HG02840 (cell line): ENCODE measurements at regions not wholly inside any gene's neighbourhood (a gene's known extent, or its start where the extent isn't known, plus 50 kb on each side); places are given as distances from the start of the nearest gene placed in this dataset.
"Not testable (repeated sequence)": the region's sequence is repeated elsewhere in the genome, so short reads cannot be mapped to it uniquely, and the experiment has no call there.

Source experiments
- ATAC-seq: cut with Tn5 transposase; IDR thresholded peaks from one replicate; pipeline ENCODE4 v1.9.1; 2021; ENCODE audit warnings: mild to moderate bottlenecking, moderate library complexity, moderate number of reproducible peaks; ENCODE audit not compliant: unreplicated experiment, low FRiP score

DNA sequence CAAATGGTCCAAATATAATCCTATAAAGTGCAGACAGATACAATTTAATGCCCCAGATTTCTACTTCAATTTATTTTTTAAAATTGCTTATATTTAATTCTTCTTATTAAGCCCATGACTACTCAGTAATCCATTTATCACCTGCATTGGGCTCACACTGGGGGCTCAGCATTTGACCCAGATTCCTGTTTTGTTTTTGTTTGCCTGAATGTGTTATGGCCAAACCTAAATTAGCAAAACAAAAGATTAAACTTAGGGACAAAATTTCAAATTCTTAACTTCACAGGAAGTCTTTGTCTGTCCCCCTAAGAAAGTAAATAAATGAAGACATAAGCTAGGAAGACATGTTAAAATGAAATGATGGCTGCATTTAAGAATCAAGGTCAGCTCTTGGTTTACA is 322.3 kb downstream of the RMST start:
- no peak for ATAC-seq

DNA sequence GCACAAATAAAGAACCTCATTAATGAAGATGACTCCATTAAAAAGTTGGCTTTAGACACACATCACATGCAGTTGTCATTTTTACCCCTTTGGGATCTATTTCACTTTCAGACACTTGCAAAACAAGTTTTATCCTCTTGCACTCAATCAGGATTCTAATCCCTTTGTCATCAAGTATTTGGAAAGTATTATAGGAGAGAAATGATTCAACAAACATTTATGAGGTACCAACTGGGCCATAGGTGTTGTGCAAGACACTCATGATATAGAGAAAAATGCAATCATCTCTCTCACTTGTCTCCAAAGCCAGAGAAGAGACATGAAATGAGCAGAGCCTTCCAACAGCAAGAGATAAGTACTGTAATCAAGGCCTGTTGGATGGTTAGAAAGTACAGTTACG is 327.7 kb downstream of the RMST start:
- no peak for ATAC-seq

- ATAC-seq, result no peak
Observed at GRCh38 chr12:97797473-97797872, 334.9 kb downstream of the RMST start.

GRCh38 chr12:97800561-97800960 is 338.0 kb downstream of the RMST start:
- no peak for ATAC-seq

GRCh38 chr12:97801471-97802059 is 339.0 kb downstream of the RMST start:
- ATAC-seq, result no peak

- ATAC-seq, result no peak
Observed at GRCh38 chr12:97805146-97805545, 342.5 kb downstream of the RMST start.

DNA sequence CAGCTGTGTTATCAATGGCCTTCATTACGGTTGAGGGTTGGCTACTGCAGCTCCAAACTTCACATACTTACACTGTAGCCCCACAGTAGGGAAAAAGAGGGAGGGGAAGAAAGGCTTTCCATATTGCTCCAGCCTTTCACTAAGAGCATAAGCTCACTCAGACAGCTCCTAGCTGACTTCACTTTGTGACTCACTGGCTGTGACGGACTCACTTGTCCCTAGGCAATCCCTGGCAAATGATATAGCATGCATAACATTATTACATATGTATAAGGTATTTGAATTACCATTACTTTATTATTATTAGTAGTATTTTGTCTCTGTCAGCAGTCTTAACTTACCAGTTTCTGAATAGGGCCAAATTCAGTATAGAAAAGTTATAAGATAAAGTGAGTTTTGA is 350.7 kb downstream of the RMST start:
- no peak for ATAC-seq

DNA sequence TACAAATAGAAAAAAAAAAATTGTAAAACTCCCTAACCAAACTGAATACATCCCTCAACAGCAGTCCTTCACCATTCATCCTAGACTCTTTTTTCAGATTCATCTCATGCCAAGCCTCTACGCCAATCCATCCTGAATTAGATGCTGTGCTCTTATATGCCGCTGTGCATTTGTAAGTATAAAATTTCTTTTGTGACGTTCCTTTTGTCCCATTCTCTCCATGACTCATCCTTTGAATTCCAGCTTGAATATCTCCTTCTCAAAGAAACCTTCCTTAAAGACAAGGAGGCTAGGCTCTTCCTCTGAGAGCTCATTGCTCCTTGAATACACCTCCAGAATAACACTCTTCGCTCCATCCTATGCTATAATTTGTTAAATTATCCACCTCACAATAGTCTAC is 359.2 kb downstream of the RMST start:
- ATAC-seq, result no peak

DNA sequence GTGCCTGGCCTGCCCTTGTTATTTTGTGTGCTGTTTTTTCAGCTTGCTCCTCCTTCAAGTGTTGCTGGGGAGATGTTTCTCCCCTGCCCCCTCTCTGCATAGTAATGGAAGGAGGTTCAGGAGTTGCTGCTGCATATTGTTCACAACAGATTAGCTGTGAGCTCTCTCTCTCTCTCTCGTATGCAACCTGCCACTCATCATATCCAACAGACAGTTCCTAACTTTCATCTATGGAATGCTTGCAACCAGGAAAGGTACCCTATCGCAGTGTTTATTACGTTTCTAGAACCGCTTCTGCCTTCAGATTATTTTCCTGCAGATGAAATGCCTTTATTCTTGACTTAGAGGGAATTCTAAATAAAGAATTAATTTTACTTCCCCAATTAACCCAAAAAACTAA is 372.9 kb downstream of the RMST start:
- ATAC-seq, result no peak

- ATAC-seq, result no peak
Observed at GRCh38 chr12:97837401-97837800, 374.8 kb downstream of the RMST start.

DNA sequence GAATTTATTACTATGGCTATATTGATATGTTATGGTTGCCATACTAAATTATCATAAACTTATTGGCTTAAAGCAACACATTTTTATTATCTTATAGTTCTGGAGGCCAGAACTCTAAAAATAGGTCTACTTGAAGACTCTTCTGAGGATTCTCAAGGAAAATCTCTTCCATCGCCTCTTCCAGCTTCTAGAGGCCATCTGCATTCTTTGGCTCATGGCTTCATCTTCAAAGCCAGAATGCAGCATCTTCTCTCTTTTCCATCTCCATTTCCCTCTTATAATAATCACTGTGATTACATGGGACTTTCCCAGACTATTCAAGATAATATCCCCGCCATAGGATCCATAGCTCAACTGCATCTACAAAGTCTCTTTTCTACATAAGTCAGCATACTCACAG is 385.4 kb downstream of the RMST start:
- no peak for ATAC-seq

- ATAC-seq, result no peak
Observed at GRCh38 chr12:97854477-97854876, 391.9 kb downstream of the RMST start.

- no peak for ATAC-seq
Observed at GRCh38 chr12:97862072-97862471, 399.5 kb downstream of the RMST start.

DNA sequence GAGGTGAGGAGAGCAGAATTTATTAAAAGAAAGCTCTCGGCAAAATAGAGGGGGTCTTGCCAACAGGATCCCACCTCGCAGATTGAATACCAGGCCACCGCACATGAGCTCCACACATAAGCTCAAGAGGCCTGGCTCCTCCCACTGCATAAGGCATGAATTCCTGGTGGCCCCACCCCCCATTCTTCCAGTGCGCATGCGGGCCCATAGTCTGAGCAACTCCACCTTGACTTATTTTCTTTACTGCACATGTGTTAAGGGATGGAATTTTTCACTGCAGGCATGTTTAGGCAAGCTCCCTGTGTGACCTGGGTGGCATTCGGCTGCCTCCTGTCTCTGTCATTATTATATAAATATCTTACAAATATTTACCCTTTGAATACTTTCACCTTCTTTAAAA is 412.5 kb downstream of the RMST start:
- no peak for ATAC-seq

- ATAC-seq, result no peak
Observed at GRCh38 chr12:97876780-97877179, 414.2 kb downstream of the RMST start.

GRCh38 chr12:97877404-97877803 is 414.8 kb downstream of the RMST start:
- no peak for ATAC-seq

DNA sequence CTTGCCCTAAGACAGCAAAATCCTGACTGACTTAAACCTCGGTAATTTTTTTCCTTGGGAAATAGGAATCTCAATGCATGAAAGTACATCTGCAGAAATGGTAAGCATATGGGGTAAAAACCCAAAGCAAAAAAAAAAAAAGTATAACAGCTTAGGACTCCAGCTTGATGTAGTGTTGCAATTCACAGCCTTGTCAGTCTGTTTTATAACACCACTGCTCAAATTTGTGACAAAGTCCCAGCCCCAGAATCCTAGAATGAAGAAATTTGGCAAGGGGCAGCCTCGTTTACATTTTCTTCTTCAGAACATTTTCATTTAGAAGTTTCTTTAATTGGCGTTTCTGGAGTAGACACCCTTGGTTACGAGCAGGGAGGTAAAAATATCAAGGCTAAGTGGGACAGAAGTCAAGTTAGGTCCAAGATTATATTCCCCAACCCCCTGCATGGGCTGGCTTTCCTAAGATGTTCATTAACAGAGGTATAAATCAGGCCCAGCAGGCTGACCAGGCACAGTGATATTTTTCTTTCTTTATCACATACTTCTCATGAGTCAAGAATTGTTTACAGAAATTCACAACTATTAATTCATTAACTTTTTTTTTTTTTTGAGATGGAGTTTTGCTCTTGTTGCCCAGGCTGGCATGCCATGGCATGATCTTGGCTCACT is 424.0 kb downstream of the RMST start:
- no peak for ATAC-seq

DNA sequence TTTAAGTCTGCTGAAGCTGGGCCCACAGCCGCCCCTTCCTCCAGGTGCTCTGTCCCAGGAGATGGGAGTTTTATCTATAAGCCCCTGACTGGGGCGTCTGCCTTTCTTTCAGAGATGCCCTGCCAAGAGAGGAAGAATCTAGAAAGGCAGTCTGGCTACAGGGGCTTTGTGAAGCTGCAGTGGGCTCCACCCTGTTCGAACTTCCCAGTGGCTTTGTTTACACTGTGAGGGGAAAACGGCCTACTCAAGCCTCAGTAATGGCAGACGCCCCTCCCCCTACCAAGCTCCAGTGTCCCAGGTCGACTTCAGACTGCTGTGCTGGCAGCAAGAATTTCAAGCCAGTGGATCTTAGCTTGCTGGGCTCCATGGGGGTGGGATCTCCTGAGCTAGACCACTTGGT is 435.3 kb downstream of the RMST start:
- ATAC-seq, result not testable (repeated sequence)

GRCh38 chr12:97899529-97899928 is 436.9 kb downstream of the RMST start:
- ATAC-seq, result no peak

- ATAC-seq, result no peak
Observed at GRCh38 chr12:97899956-97900355, 437.4 kb downstream of the RMST start.

DNA sequence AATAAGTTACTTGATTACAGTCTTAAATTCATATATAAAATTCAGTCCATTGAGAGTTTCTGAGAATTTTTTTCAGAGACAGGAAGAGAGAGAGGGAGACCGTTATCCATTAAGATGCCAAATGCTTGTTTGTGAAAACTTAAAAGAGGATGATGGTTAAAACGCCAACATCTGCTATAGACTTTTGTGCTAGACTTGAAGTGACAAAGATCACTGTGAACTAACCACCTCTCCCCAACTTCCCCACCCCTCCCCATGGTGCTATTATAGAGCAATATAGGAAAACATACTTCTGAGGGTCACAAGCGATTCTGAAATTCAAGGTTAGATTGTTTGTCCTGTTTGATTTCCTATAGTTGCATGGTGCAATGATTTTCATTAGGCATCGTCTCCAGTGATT is 440.8 kb downstream of the RMST start:
- ATAC-seq, result no peak

DNA sequence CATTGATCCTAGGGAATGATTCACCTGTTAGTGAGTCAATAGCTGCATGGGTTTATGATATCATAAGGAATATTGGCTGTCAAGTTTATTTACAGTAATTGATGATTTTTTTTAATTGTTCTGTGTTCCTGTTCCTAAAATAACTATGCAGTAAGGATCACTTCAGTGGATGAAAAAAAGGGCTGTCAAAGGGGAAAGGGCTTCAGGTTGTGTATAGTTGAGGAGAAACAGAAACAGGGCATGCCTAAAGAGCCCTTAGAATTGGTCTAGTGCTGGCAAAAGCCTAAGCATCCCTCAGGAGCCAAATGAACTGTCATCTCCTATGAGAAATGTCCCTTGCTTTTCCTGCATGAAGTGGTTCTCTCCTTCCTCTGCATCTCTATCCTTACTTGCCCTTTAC is 444.9 kb downstream of the RMST start:
- ATAC-seq, result no peak

DNA sequence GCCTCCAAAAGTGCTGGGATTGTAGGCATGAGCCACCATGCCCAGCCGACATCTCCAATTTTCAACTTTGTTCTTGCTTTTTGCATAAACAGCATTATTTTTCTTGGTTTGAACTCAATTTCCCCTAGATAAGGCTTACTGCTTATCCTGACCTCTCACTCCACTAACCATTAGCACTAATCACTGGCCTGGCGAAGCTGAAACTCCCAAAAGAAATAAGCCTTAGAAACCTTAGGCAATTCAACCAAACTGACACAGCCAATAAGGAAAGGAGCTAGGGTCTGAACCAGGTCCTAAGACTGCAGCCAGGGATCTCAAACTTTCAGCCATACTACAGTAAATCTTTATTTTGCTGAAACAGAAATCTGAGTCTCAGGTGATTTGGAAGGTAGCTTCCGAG is 448.0 kb downstream of the RMST start:
- ATAC-seq, result no peak
